Mesendoderm (in vitro differentiated cells): ENCODE measurements at regions not wholly inside any gene's neighbourhood (a gene's known extent, or its start where the extent isn't known, plus 50 kb on each side); places are given as distances from the start of the nearest gene placed in this dataset.

Source experiments
- DNase-seq: peaks from one replicate; pipeline ENCODE4 v3.0.0; 2013
- H2AK5ac ChIP-seq: 2 replicates; pipeline ENCODE4 v1.6.1; 2013; ENCODE audit warnings: low read length, inconsistent platforms
- H2BK120ac ChIP-seq: 2 replicates; pipeline ENCODE4 v1.6.1; 2013; ENCODE audit warnings: low read depth, mild to moderate bottlenecking, low read length, moderate library complexity, mixed read lengths
- H2BK15ac ChIP-seq: replicated peaks from 2 replicates; pipeline ENCODE4 v1.6.1; 2013; ENCODE audit warnings: low read depth, mild to moderate bottlenecking, moderate library complexity
- H2BK5ac ChIP-seq: 2 replicates; pipeline ENCODE4 v1.6.1; 2013; ENCODE audit warnings: low read length, inconsistent platforms
- H3K18ac ChIP-seq: 2 replicates; pipeline ENCODE4 v1.6.1; 2013; ENCODE audit warnings: mild to moderate bottlenecking, low read length, mixed read lengths
- H3K23ac ChIP-seq: one replicate; pipeline ENCODE4 v1.6.1; 2013; ENCODE audit warnings: low read length
- H3K27ac ChIP-seq: 2 replicates; pipeline ENCODE4 v1.5.1; 2013; ENCODE audit warnings: low read depth, mild to moderate bottlenecking, inconsistent platforms, low read length, moderate library complexity
- H3K27me3 ChIP-seq: 2 replicates; pipeline ENCODE4 v1.6.1; 2013; ENCODE audit warnings: low read length, control low read depth, mild to moderate bottlenecking, inconsistent platforms; ENCODE audit not compliant: insufficient read depth, poor library complexity
- H3K36me3 ChIP-seq: 2 replicates; pipeline ENCODE4 v1.6.1; 2013; ENCODE audit warnings: low read length, inconsistent platforms; ENCODE audit not compliant: control insufficient read depth, insufficient read depth
- H3K4ac ChIP-seq: one replicate; pipeline ENCODE4 v1.6.1; 2013; ENCODE audit warnings: low read depth, mild to moderate bottlenecking, low read length, moderate library complexity
- H3K4me1 ChIP-seq: 2 replicates; pipeline ENCODE4 v1.6.1; 2013; ENCODE audit warnings: low read depth, low read length, inconsistent platforms; ENCODE audit not compliant: control insufficient read depth
- H3K4me2 ChIP-seq: 2 replicates; pipeline ENCODE4 v1.6.1; 2013; ENCODE audit warnings: low read length
- H3K4me3 ChIP-seq: 2 replicates; pipeline ENCODE4 v1.5.1; 2013; ENCODE audit warnings: mild to moderate bottlenecking, low read length
- H3K56ac ChIP-seq: one replicate; pipeline ENCODE4 v1.6.1; 2013; ENCODE audit warnings: low read length
- H3K79me1 ChIP-seq: 2 replicates; pipeline ENCODE4 v1.6.1; 2013; ENCODE audit warnings: low read length, inconsistent platforms
- H3K79me2 ChIP-seq: 2 replicates; pipeline ENCODE4 v1.6.1; 2013; ENCODE audit warnings: mild to moderate bottlenecking, low read length; ENCODE audit not compliant: control insufficient read depth, insufficient read depth
- H3K9ac ChIP-seq: 2 replicates; pipeline ENCODE4 v1.6.1; 2013; ENCODE audit warnings: low read length, inconsistent platforms
- H4K5ac ChIP-seq: one replicate; pipeline ENCODE4 v1.6.1; 2013; ENCODE audit warnings: low read length
- H4K8ac ChIP-seq: one replicate; pipeline ENCODE4 v1.6.1; 2013; ENCODE audit warnings: low read depth, mild to moderate bottlenecking, control low read depth, low read length, moderate library complexity
- WGBS: extraction: QIAGEN DNeasy Blood & Tissue Kit; methylation state at CpG from one replicate; pipeline ENCODE4 v1.1.7; 2013; ENCODE audit warnings: low lambda C conversion rate, missing lambda C conversion rate; ENCODE audit not compliant: insufficient coverage; ENCODE audit errors: extremely low coverage; 5-methylcytosine and 5-hydroxymethylcytosine counted together

- H2BK120ac ChIP-seq: no peak overlapping the region
- no peaks in the 10 kb centered on the region for H3K36me3 ChIP-seq
- no peaks in the 10 kb centered on the region for H3K79me1 ChIP-seq
- H2AK5ac ChIP-seq: no peak overlapping the region
- H3K4me1 ChIP-seq: no peaks in the 10 kb centered on the region
- H3K4ac ChIP-seq: no peak overlapping the region
- H3K27me3 ChIP-seq: no peaks in the 10 kb centered on the region
- no peak overlapping the region for H3K4me2 ChIP-seq
- no peak overlapping the region for H3K9ac ChIP-seq
- H3K56ac ChIP-seq: no peak overlapping the region
- H3K18ac ChIP-seq: no peak overlapping the region
- no peak overlapping the region for H2BK5ac ChIP-seq
- no peak for DNase-seq
- no CpG with 5 or more reads among the region's 16 CpGs for WGBS
- no peak overlapping the region for H3K23ac ChIP-seq
- H3K4me3 ChIP-seq: no peak overlapping the region
- no peak overlapping the region for H4K5ac ChIP-seq
- H3K27ac ChIP-seq: no peak overlapping the region
- no peaks in the 10 kb centered on the region for H3K79me2 ChIP-seq
- no peak overlapping the region for H2BK15ac ChIP-seq
- H4K8ac ChIP-seq: no peak overlapping the region
Observed at GRCh38 chr4:123107444-123108252, 185.3 kb upstream of the NUDT6 start.

GRCh38 chr4:123109139-123109538 is 186.7 kb upstream of the NUDT6 start:
- Histone ChIP-seq H3K27ac (no peak overlapping the region), H3K36me3 (no peaks in the 10 kb centered on the region), H4K8ac (no peak overlapping the region), H3K9ac (no peak overlapping the region), H3K4me3 (no peak overlapping the region), H3K79me2 (no peaks in the 10 kb centered on the region), H2BK5ac (no peak overlapping the region), H3K56ac (no peak overlapping the region), H3K18ac (no peak overlapping the region), H3K4me2 (no peak overlapping the region), H3K79me1 (no peaks in the 10 kb centered on the region), H3K4me1 (no peaks in the 10 kb centered on the region), H3K23ac (no peak overlapping the region), H2AK5ac (no peak overlapping the region), H2BK15ac (no peak overlapping the region), H3K4ac (no peak overlapping the region), H2BK120ac (no peak overlapping the region), H4K5ac (no peak overlapping the region), H3K27me3 (no peaks in the 10 kb centered on the region)
- DNase-seq: no peak
- 100% methylated on average over 1 of the region's 2 CpGs for WGBS

- no CpG with 5 or more reads among the region's 1 CpG for WGBS
- Histone ChIP-seq H3K79me2 (no peaks in the 10 kb centered on the region), H3K27ac (no peak overlapping the region), H3K27me3 (no peaks in the 10 kb centered on the region), H2BK120ac (no peak overlapping the region), H2BK15ac (no peak overlapping the region), H3K18ac (no peak overlapping the region), H4K5ac (no peak overlapping the region), H3K4me3 (no peak overlapping the region), H3K79me1 (no peaks in the 10 kb centered on the region), H2AK5ac (no peak overlapping the region), H3K4ac (no peak overlapping the region), H3K36me3 (no peaks in the 10 kb centered on the region), H3K4me2 (no peak overlapping the region), H4K8ac (no peak overlapping the region), H3K9ac (no peak overlapping the region), H3K4me1 (no peaks in the 10 kb centered on the region), H2BK5ac (no peak overlapping the region), H3K23ac (no peak overlapping the region), H3K56ac (no peak overlapping the region)
- no peak for DNase-seq
Observed at GRCh38 chr4:123110147-123110546, 187.8 kb upstream of the NUDT6 start.

GRCh38 chr4:123110685-123111084 is 188.3 kb upstream of the NUDT6 start:
- H3K4me3 ChIP-seq: no peak overlapping the region
- H3K4ac ChIP-seq: no peak overlapping the region
- H3K36me3 ChIP-seq: no peaks in the 10 kb centered on the region
- no peak overlapping the region for H3K18ac ChIP-seq
- no CpG with 5 or more reads among the region's 2 CpGs for WGBS
- no peak overlapping the region for H2AK5ac ChIP-seq
- no peak overlapping the region for H4K8ac ChIP-seq
- H3K56ac ChIP-seq: no peak overlapping the region
- no peak overlapping the region for H3K4me2 ChIP-seq
- H2BK5ac ChIP-seq: no peak overlapping the region
- H3K9ac ChIP-seq: no peak overlapping the region
- H4K5ac ChIP-seq: no peak overlapping the region
- H2BK15ac ChIP-seq: no peak overlapping the region
- no peak for DNase-seq
- no peaks in the 10 kb centered on the region for H3K27me3 ChIP-seq
- H3K4me1 ChIP-seq: no peaks in the 10 kb centered on the region
- no peak overlapping the region for H3K23ac ChIP-seq
- H3K27ac ChIP-seq: no peak overlapping the region
- no peaks in the 10 kb centered on the region for H3K79me2 ChIP-seq
- H3K79me1 ChIP-seq: no peaks in the 10 kb centered on the region
- H2BK120ac ChIP-seq: no peak overlapping the region

GRCh38 chr4:123113155-123113554 is 190.8 kb upstream of the NUDT6 start:
- Histone ChIP-seq H2BK120ac (no peak overlapping the region), H3K79me2 (no peaks in the 10 kb centered on the region), H3K4ac (no peak overlapping the region), H3K27me3 (no peaks in the 10 kb centered on the region), H3K27ac (no peak overlapping the region), H2BK15ac (no peak overlapping the region), H3K23ac (no peak overlapping the region), H3K56ac (no peak overlapping the region), H3K79me1 (no peaks in the 10 kb centered on the region), H2BK5ac (no peak overlapping the region), H3K4me2 (no peak overlapping the region), H3K4me1 (no peaks in the 10 kb centered on the region), H3K36me3 (no peaks in the 10 kb centered on the region), H3K4me3 (no peak overlapping the region), H4K5ac (no peak overlapping the region), H3K18ac (no peak overlapping the region), H4K8ac (no peak overlapping the region), H2AK5ac (no peak overlapping the region), H3K9ac (no peak overlapping the region)
- no CpG with 5 or more reads among the region's 3 CpGs for WGBS
- DNase-seq: no peak
